SK-N-SH (cell line): ENCODE measurements at regions not wholly inside any gene's neighbourhood (a gene's known extent, or its start where the extent isn't known, plus 50 kb on each side); places are given as distances from the start of the nearest gene placed in this dataset.

Experiments used
- CHD2 ChIP-seq: fragments of 150-350 bp; IDR thresholded peaks from 2 replicates; pipeline ENCODE4 v1.6.1; 2018; ENCODE audit warnings: low read length; ENCODE audit not compliant: partially characterized antibody
- EP300 ChIP-seq, 2 experiments: IDR thresholded peaks; 2 replicates each; pipeline versions ENCODE4 v1.4.0 to v1.6.1; 2012; ENCODE audit warnings: borderline replicate concordance in 1 of 2, low read depth in 1 of 2, low read length in 1 of 2
- FOXJ3 ChIP-seq: sonication (generic); formaldehyde crosslinking; IDR thresholded peaks from 2 replicates; pipeline ENCODE4 v1.5.1; 2020; ENCODE audit warnings: mild to moderate bottlenecking, missing genetic modification reagents
- GABPA ChIP-seq: IDR thresholded peaks from 2 replicates; pipeline ENCODE4 v1.4.0; 2012; ENCODE audit warnings: low read depth, mild to moderate bottlenecking
- POLR2AphosphoS5 ChIP-seq: IDR thresholded peaks from 2 replicates; pipeline ENCODE4 v1.6.1; 2012; ENCODE audit warnings: low read depth, low read length
- RAD21 ChIP-seq: IDR thresholded peaks from 2 replicates; pipeline ENCODE4 v1.6.1; 2012; ENCODE audit warnings: mild to moderate bottlenecking, low read length
- TCF12 ChIP-seq: IDR thresholded peaks from 2 replicates; pipeline ENCODE4 v1.4.0; 2012
- TF ChIP-seq, protein P1 (sequence below): fragments of 200-600 bp; sonication (generic); IDR thresholded peaks from 2 replicates; pipeline ENCODE4 v1.6.1; 2017; ENCODE audit warnings: antibody characterized with exemption, mild to moderate bottlenecking, moderate library complexity
- TF ChIP-seq, protein P2 (sequence below): IDR thresholded peaks from 2 replicates; pipeline ENCODE4 v1.4.0; 2012; ENCODE audit warnings: low read depth, borderline replicate concordance
- TF ChIP-seq, protein P3 (sequence below): IDR thresholded peaks from 2 replicates; pipeline ENCODE4 v1.4.0; 2012; ENCODE audit warnings: low read depth

- TF ChIP-seq, protein P1, sequence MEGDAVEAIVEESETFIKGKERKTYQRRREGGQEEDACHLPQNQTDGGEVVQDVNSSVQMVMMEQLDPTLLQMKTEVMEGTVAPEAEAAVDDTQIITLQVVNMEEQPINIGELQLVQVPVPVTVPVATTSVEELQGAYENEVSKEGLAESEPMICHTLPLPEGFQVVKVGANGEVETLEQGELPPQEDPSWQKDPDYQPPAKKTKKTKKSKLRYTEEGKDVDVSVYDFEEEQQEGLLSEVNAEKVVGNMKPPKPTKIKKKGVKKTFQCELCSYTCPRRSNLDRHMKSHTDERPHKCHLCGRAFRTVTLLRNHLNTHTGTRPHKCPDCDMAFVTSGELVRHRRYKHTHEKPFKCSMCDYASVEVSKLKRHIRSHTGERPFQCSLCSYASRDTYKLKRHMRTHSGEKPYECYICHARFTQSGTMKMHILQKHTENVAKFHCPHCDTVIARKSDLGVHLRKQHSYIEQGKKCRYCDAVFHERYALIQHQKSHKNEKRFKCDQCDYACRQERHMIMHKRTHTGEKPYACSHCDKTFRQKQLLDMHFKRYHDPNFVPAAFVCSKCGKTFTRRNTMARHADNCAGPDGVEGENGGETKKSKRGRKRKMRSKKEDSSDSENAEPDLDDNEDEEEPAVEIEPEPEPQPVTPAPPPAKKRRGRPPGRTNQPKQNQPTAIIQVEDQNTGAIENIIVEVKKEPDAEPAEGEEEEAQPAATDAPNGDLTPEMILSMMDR: no peak
- TF ChIP-seq TCF12 (no peak), GABPA (no peak), POLR2AphosphoS5 (no peak), EP300 (IDR thresholded peaks at IDR 0.05; ENCODE audit: borderline replicate concordance in 1 of 2, low read depth in 1 of 2, low read length in 1 of 2) (no peak), RAD21 (no peak), FOXJ3 (CRISPR knock-in tag) (no peak), CHD2 (no peak)
- TF ChIP-seq, protein P2, sequence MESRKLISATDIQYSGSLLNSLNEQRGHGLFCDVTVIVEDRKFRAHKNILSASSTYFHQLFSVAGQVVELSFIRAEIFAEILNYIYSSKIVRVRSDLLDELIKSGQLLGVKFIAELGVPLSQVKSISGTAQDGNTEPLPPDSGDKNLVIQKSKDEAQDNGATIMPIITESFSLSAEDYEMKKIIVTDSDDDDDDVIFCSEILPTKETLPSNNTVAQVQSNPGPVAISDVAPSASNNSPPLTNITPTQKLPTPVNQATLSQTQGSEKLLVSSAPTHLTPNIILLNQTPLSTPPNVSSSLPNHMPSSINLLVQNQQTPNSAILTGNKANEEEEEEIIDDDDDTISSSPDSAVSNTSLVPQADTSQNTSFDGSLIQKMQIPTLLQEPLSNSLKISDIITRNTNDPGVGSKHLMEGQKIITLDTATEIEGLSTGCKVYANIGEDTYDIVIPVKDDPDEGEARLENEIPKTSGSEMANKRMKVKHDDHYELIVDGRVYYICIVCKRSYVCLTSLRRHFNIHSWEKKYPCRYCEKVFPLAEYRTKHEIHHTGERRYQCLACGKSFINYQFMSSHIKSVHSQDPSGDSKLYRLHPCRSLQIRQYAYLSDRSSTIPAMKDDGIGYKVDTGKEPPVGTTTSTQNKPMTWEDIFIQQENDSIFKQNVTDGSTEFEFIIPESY: no peak
- TF ChIP-seq, protein P3, sequence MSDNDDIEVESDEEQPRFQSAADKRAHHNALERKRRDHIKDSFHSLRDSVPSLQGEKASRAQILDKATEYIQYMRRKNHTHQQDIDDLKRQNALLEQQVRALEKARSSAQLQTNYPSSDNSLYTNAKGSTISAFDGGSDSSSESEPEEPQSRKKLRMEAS: no peak
Observed at GRCh38 chr5:1950096-1950707, 67.5 kb upstream of the IRX4 start.
